GM18499 (cell line): ENCODE measurements at regions not wholly inside any gene's neighbourhood (a gene's known extent, or its start where the extent isn't known, plus 50 kb on each side); places are given as distances from the start of the nearest gene placed in this dataset.

ENCODE experiments used
- ATAC-seq: cut with Tn5 transposase; IDR thresholded peaks from one replicate; pipeline ENCODE4 v1.9.1; 2021; ENCODE audit warnings: moderate number of reproducible peaks; ENCODE audit not compliant: insufficient read depth, unreplicated experiment

GRCh38 chr12:67370979-67371378 is 101.8 kb downstream of the CAND1 start:
- ATAC-seq = no peak

- ATAC-seq = no peak
Observed at GRCh38 chr12:67377021-67377420, 107.9 kb downstream of the CAND1 start.

- ATAC-seq = no peak
Observed at GRCh38 chr12:67377541-67377940, 108.4 kb downstream of the CAND1 start.

- no peak for ATAC-seq
Observed at GRCh38 chr12:67382241-67382871, 113.2 kb downstream of the CAND1 start.

- no peak for ATAC-seq
Observed at GRCh38 chr12:67386869-67387565, 117.9 kb downstream of the CAND1 start.

- no peak for ATAC-seq
Observed at GRCh38 chr12:67388331-67389138, 119.4 kb downstream of the CAND1 start.

- no peak for ATAC-seq
Observed at GRCh38 chr12:67390273-67390672, 121.1 kb downstream of the CAND1 start.

- ATAC-seq = no peak
Observed at GRCh38 chr12:67391034-67391433, 121.9 kb downstream of the CAND1 start.

- no peak for ATAC-seq
Observed at GRCh38 chr12:67391656-67392055, 122.5 kb downstream of the CAND1 start.

- no peak for ATAC-seq
Observed at GRCh38 chr12:67394550-67394949, 125.4 kb downstream of the CAND1 start.

GRCh38 chr12:67400742-67401141 is 131.6 kb downstream of the CAND1 start:
- no peak for ATAC-seq

- no peak for ATAC-seq
Observed at GRCh38 chr12:67410246-67410645, 141.1 kb downstream of the CAND1 start.

- ATAC-seq = no peak
Observed at GRCh38 chr12:67410667-67411067, 141.5 kb downstream of the CAND1 start.

- ATAC-seq = no peak
Observed at GRCh38 chr12:67411562-67411961, 142.4 kb downstream of the CAND1 start.

- ATAC-seq = no peak
Observed at GRCh38 chr12:67413577-67413976, 144.4 kb downstream of the CAND1 start.

- ATAC-seq = no peak
Observed at GRCh38 chr12:67414011-67414715, 145.0 kb downstream of the CAND1 start.

- no peak for ATAC-seq
Observed at GRCh38 chr12:67415473-67415872, 146.3 kb downstream of the CAND1 start.

GRCh38 chr12:67419810-67420209 is 150.7 kb downstream of the CAND1 start:
- ATAC-seq = no peak

- ATAC-seq = no peak
Observed at GRCh38 chr12:67420506-67420905, 151.3 kb downstream of the CAND1 start.

GRCh38 chr12:67422081-67422480 is 152.9 kb downstream of the CAND1 start:
- ATAC-seq = no peak

- no peak for ATAC-seq
Observed at GRCh38 chr12:67424784-67425183, 155.6 kb downstream of the CAND1 start.
